ENCODE measurements at regions not wholly inside any gene's neighbourhood (a gene's known extent, or its start where the extent isn't known, plus 50 kb on each side); places are given as distances from the start of the nearest gene placed in this dataset.

DNA sequence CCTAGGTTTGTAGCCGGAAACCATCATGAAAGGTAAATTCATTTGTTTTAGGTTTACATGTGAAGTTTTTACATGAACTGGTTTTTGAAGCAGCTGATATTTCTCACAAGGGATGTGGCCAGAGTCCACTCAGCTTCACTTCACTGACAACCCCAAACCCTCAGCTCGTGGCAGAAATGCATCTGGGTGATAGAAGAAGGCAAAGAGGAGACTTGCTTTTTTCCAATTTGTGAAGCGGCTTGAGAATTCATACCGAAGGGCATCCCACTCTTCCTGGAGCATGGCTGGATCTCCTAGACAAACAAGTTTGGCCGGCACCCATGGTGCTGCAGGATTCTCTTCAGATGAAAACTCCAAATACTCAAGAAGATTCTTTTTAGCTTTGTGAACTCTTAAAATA lies 392.8 kb upstream of the CNR1 start:
- Histone ChIP-seq H3K9me3 (no peaks in the 10 kb centered on the region), H3K36me3 (no peaks in the 10 kb centered on the region), H3K27ac (peak overlapping the region in 1 of 2 donors; percentile 65), H3K27me3 (no peaks in the 10 kb centered on the region), H3K4me1 (peaks cover 0 to 30% (median 8%) of the 10 kb centered on the region in 4 donors), H3K4me3 (no peak overlapping the region)
- TF ChIP-seq, protein P1, sequence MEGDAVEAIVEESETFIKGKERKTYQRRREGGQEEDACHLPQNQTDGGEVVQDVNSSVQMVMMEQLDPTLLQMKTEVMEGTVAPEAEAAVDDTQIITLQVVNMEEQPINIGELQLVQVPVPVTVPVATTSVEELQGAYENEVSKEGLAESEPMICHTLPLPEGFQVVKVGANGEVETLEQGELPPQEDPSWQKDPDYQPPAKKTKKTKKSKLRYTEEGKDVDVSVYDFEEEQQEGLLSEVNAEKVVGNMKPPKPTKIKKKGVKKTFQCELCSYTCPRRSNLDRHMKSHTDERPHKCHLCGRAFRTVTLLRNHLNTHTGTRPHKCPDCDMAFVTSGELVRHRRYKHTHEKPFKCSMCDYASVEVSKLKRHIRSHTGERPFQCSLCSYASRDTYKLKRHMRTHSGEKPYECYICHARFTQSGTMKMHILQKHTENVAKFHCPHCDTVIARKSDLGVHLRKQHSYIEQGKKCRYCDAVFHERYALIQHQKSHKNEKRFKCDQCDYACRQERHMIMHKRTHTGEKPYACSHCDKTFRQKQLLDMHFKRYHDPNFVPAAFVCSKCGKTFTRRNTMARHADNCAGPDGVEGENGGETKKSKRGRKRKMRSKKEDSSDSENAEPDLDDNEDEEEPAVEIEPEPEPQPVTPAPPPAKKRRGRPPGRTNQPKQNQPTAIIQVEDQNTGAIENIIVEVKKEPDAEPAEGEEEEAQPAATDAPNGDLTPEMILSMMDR (IDR thresholded peaks at IDR 0.05): no peak
- intact Hi-C loops (cut with DNase I; ENCODE audit: low total_unique reads): no loop called here
- DNase-seq: no peak

GRCh38 chr6:88556663-88557062 lies 390.5 kb upstream of the CNR1 start:
- TF ChIP-seq, protein P1 (IDR thresholded peaks at IDR 0.05): no peak
- peaks cover 0 to 25% (median 4%) of the 10 kb centered on the region in 4 donors for H3K4me1 ChIP-seq
- intact Hi-C loops (cut with DNase I; ENCODE audit: low total_unique reads): no loop called here
- H3K27me3 ChIP-seq: no peaks in the 10 kb centered on the region
- DNase-seq: no peak
- H3K9me3 ChIP-seq: no peaks in the 10 kb centered on the region
- H3K4me3 ChIP-seq: no peak overlapping the region
- no peaks in the 10 kb centered on the region for H3K36me3 ChIP-seq
- H3K27ac ChIP-seq: peak overlapping the region; percentile 65

- H3K27me3 ChIP-seq: no peaks in the 10 kb centered on the region
- TF ChIP-seq, protein P1 (IDR thresholded peaks at IDR 0.05): no peak
- intact Hi-C loops (cut with DNase I; ENCODE audit: low total_unique reads): no loop called here
Observed at GRCh38 chr6:88548891-88549505, 382.9 kb upstream of the CNR1 start.

DNA sequence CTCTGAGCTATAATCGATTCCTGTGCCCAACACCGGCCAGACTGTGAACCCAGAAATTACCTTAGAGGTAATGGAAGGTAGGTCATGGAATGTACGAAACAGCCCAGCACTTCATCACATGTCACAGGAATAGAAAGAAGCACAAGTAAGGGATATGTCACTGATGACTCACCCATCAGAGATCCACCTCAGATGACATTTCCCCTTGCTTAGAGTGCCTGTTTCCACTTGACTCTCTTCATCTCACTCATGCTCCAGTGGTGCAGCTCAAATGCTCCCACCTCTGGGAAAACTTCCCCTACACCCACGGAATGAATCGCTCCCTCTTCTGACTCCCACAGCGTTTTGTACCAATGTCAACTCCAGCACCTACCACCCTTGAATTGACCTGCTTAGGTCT lies 381.6 kb upstream of the CNR1 start:
- no peaks in the 10 kb centered on the region for H3K9me3 ChIP-seq
- peaks cover 0 to 10% (median 0%) of the 10 kb centered on the region in 4 donors for H3K4me1 ChIP-seq
- intact Hi-C loops (cut with DNase I; ENCODE audit: low total_unique reads): no loop called here
- DNase-seq: no peak
- H3K36me3 ChIP-seq: no peaks in the 10 kb centered on the region
- H3K4me3 ChIP-seq: no peak overlapping the region
- TF ChIP-seq, protein P1 (IDR thresholded peaks at IDR 0.05): no peak
- H3K27ac ChIP-seq: no peak overlapping the region
- H3K27me3 ChIP-seq: no peaks in the 10 kb centered on the region

More at GRCh38 chr6:88548891-88549505, 382.9 kb upstream of the CNR1 start:
- peaks cover 0 to 10% (median 0%) of the 10 kb centered on the region in 4 donors for H3K4me1 ChIP-seq
- no peak overlapping the region for H3K27ac ChIP-seq
- no peak overlapping the region for H3K4me3 ChIP-seq
- DNase-seq: no peak
- no peaks in the 10 kb centered on the region for H3K9me3 ChIP-seq
- H3K36me3 ChIP-seq: no peaks in the 10 kb centered on the region

- Histone ChIP-seq H3K4me1 (peaks cover 0 to 10% (median 0%) of the 10 kb centered on the region in 4 donors), H3K36me3 (no peaks in the 10 kb centered on the region), H3K4me3 (no peak overlapping the region), H3K27ac (no peak overlapping the region), H3K27me3 (no peaks in the 10 kb centered on the region), H3K9me3 (no peaks in the 10 kb centered on the region)
- no peak for DNase-seq
- intact Hi-C loops (cut with DNase I; ENCODE audit: low total_unique reads): no loop called here
- TF ChIP-seq, protein P1 (IDR thresholded peaks at IDR 0.05): no peak
Observed at GRCh38 chr6:88545991-88546390, 379.8 kb upstream of the CNR1 start.
